Stomach (tissue), 4 donors: ENCODE measurements at regions not wholly inside any gene's neighbourhood (a gene's known extent, or its start where the extent isn't known, plus 50 kb on each side); places are given as distances from the start of the nearest gene placed in this dataset.

Experiments
- CTCF ChIP-seq, 7 experiments: fragments of 450-650 bp in 4 of 7; fragments of 200-600 bp in 3 of 7; sonication (generic) in 3 of 7; IDR thresholded peaks; one replicate each; pipeline ENCODE4 v1.5.1; 2016 to 2019; ENCODE audit warnings: antibody characterized with exemption in 7 of 7, control low read depth in 2 of 7, mild to moderate bottlenecking in 1 of 7
- EP300 ChIP-seq: sonication (generic); formaldehyde crosslinking; IDR thresholded peaks from one replicate; pipeline ENCODE4 v1.6.1; 2017; ENCODE audit warnings: antibody characterized with exemption
- POLR2A ChIP-seq, 4 donors: fragments of 450-650 bp; IDR thresholded peaks; one replicate each; pipeline ENCODE4 v1.6.1; 2016; ENCODE audit warnings: antibody characterized with exemption in 4 of 4, control low read depth in 2 of 4, mild to moderate bottlenecking in 1 of 4, moderate library complexity in 1 of 4

DNA sequence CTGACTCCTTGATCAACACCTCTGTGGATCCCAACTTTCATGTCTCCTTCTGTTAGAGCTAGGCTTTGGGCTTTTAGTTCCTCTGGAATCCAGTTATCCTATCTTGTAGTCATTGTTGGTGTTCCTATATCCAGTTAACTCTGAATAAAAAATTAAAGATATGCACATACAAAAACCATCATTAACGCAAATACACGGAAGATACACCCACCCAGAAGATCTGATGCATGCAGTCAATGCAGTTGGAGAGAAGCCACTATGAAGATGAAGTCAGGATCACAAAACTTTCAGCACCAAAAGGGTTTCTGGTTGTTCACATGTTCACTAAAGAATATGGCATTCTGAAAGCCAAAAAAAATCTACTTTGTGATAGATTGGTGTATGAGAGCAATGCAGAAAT, 123.6 kb upstream of the LHX8 start:
- TF ChIP-seq CTCF (IDR thresholded peaks at IDR 0.05) (no peak), POLR2A (IDR thresholded peaks at IDR 0.05) (no peak), EP300 (no peak)
